SK-N-SH (cell line): ENCODE measurements at regions not wholly inside any gene's neighbourhood (a gene's known extent, or its start where the extent isn't known, plus 50 kb on each side); places are given as distances from the start of the nearest gene placed in this dataset.

ENCODE experiments used
- CTCF ChIA-PET: fragments of 300-600, 350-600 bp; formaldehyde crosslinking; extraction: SDS; loops from one replicate; lab custom pipeline; 2021; lab: Yijun Ruan, JAX
- POLR2A ChIA-PET: fragments of 350-600 bp; sonication (Branson Sonifier 250); formaldehyde crosslinking; extraction: SDS; loops from one replicate; lab custom pipeline; 2020; ENCODE audit warnings: antibody characterized with exemption, inconsistent platforms; lab: Yijun Ruan, JAX
- DNase-seq: peaks from one replicate; pipeline ENCODE4 v3.0.0; 2012
- H2AFZ ChIP-seq: fragments of 200-600 bp; sonication (generic); 2 replicates; pipeline ENCODE4 v1.8.1; 2016; ENCODE audit warnings: antibody characterized with exemption, mild to moderate bottlenecking, low read depth
- H3F3A ChIP-seq: fragments of 200-600 bp; sonication (generic); replicated peaks from 2 replicates; pipeline ENCODE3; 2016; ENCODE audit warnings: antibody characterized with exemption, mild to moderate bottlenecking; ENCODE audit not compliant: insufficient read depth
- H3K27ac ChIP-seq, 2 experiments: fragments of 200-500 bp in 1 of 2; fragments of 200-600 bp in 1 of 2; sonication (Bioruptor generic) in 1 of 2; sonication (generic), shearing (Covaris generic) in 1 of 2; 2 replicates each; pipeline versions ENCODE4 v1.5.1 to v1.6.1; 2014 to 2016; ENCODE audit warnings: low read depth in 2 of 2, inconsistent platforms in 1 of 2, low read length in 1 of 2, mild to moderate bottlenecking in 1 of 2, mixed read lengths in 1 of 2
- H3K27me3 ChIP-seq: fragments of 200-600 bp; sonication (generic), shearing (Covaris generic); 2 replicates; pipeline ENCODE4 v1.6.1; 2016; ENCODE audit warnings: mixed run types; ENCODE audit not compliant: insufficient read depth
- H3K36me3 ChIP-seq, 2 experiments: fragments of 200-500 bp in 1 of 2; fragments of 200-600 bp in 1 of 2; sonication (Bioruptor generic) in 1 of 2; sonication (generic) in 1 of 2; replicated peaks in 1 of 2; 2 replicates each; pipeline versions ENCODE3 to v1.5.1; 2014 to 2016; ENCODE audit warnings: low read length in 1 of 2, mild to moderate bottlenecking in 1 of 2; ENCODE audit not compliant: insufficient read depth in 2 of 2, control insufficient read depth in 1 of 2
- H3K4me1 ChIP-seq, 2 experiments: fragments of 200-500 bp in 1 of 2; fragments of 200-600 bp in 1 of 2; sonication (Bioruptor generic) in 1 of 2; sonication (generic), shearing (Covaris generic) in 1 of 2; 2 replicates each; pipeline versions ENCODE4 v1.5.1 to v1.6.1; 2014 to 2016; ENCODE audit warnings: low read depth in 1 of 2, low read length in 1 of 2, mixed run types in 1 of 2; ENCODE audit not compliant: insufficient read depth in 2 of 2, control insufficient read depth in 1 of 2
- H3K4me2 ChIP-seq: fragments of 200-600 bp; sonication (generic), shearing (Covaris generic); 2 replicates; pipeline ENCODE4 v1.6.1; 2017; ENCODE audit warnings: mixed run types
- H3K4me3 ChIP-seq, 2 experiments: fragments of 200-500 bp in 1 of 2; fragments of 200-600 bp in 1 of 2; sonication (Bioruptor generic) in 1 of 2; sonication (generic), shearing (Covaris generic) in 1 of 2; 2 replicates each; pipeline versions ENCODE4 v1.5.1 to v1.8.1; 2014 to 2016; ENCODE audit warnings: low read depth in 2 of 2, inconsistent platforms in 1 of 2, low read length in 1 of 2, mild to moderate bottlenecking in 1 of 2, mixed read lengths in 1 of 2, moderate library complexity in 1 of 2
- H3K79me2 ChIP-seq: fragments of 200-600 bp; sonication (generic); 2 replicates; pipeline ENCODE4 v1.8.1; 2017; ENCODE audit warnings: mild to moderate bottlenecking; ENCODE audit not compliant: insufficient read depth
- H3K9ac ChIP-seq: fragments of 200-600 bp; sonication (generic); 2 replicates; pipeline ENCODE4 v1.6.1; 2017; ENCODE audit warnings: mixed run types
- H3K9me2 ChIP-seq: fragments of 200-600 bp; sonication (generic); 2 replicates; pipeline ENCODE4 v1.6.1; 2017; ENCODE audit warnings: mixed run types
- H3K9me3 ChIP-seq: fragments of 200-600 bp; sonication (generic); 2 replicates; pipeline ENCODE4 v1.6.1; 2017; ENCODE audit warnings: mixed run types, mild to moderate bottlenecking, moderate library complexity
- H4K20me1 ChIP-seq: fragments of 200-600 bp; sonication (generic); 2 replicates; pipeline ENCODE4 v1.6.1; 2017; ENCODE audit warnings: mild to moderate bottlenecking, mixed run types; ENCODE audit not compliant: insufficient read depth
- EZH2phosphoT487 ChIP-seq: fragments of 200-600 bp; sonication (generic); IDR thresholded peaks from 2 replicates; pipeline ENCODE4 v1.6.1; 2017; ENCODE audit warnings: low read depth, mixed run types, mild to moderate bottlenecking, antibody characterized with exemption, moderate library complexity, borderline replicate concordance
- FOSL2 ChIP-seq: IDR thresholded peaks from 2 replicates; pipeline ENCODE4 v1.4.0; 2012; ENCODE audit warnings: low read depth, mild to moderate bottlenecking, moderate library complexity, borderline replicate concordance
- GABPA ChIP-seq: IDR thresholded peaks from 2 replicates; pipeline ENCODE4 v1.4.0; 2012; ENCODE audit warnings: low read depth, mild to moderate bottlenecking
- JUND ChIP-seq: IDR thresholded peaks from 2 replicates; pipeline ENCODE4 v1.4.0; 2012
- MEF2A ChIP-seq: IDR thresholded peaks from 2 replicates; pipeline ENCODE4 v1.4.0; 2012; ENCODE audit warnings: low read depth, borderline replicate concordance
- NFIC ChIP-seq: IDR thresholded peaks from 2 replicates; pipeline ENCODE4 v1.4.0; 2012; ENCODE audit warnings: borderline replicate concordance
- NRF1 ChIP-seq: IDR thresholded peaks from 2 replicates; pipeline ENCODE4 v1.6.1; 2012; ENCODE audit warnings: low read depth, mild to moderate bottlenecking, low read length
- POLR2AphosphoS5 ChIP-seq: IDR thresholded peaks from 2 replicates; pipeline ENCODE4 v1.6.1; 2012; ENCODE audit warnings: low read depth, low read length
- RCOR1 ChIP-seq: fragments of 150-350 bp; IDR thresholded peaks from 2 replicates; pipeline ENCODE4 v1.6.1; 2017; ENCODE audit warnings: antibody characterized with exemption, low read length
- SMC3 ChIP-seq: IDR thresholded peaks from 2 replicates; pipeline ENCODE4 v1.6.1; 2012; ENCODE audit warnings: low read depth, low read length, improper control_type of control experiment
- WGBS: methylation state at CpG from one replicate; pipeline ENCODE4 v1.1.6; 2017; ENCODE audit warnings: low lambda C conversion rate; 5-methylcytosine and 5-hydroxymethylcytosine counted together
- TF ChIP-seq, protein P1 (sequence below): fragments of 200-600 bp; sonication (generic); IDR thresholded peaks from 2 replicates; pipeline ENCODE4 v1.6.1; 2017; ENCODE audit warnings: antibody characterized with exemption, mild to moderate bottlenecking, moderate library complexity
- TF ChIP-seq, protein P2 (sequence below): IDR thresholded peaks from 2 replicates; pipeline ENCODE4; 2012
- TF ChIP-seq, protein P3 (sequence below): IDR thresholded peaks from 2 replicates; pipeline ENCODE4 v1.4.0; 2012; ENCODE audit warnings: low read depth
- TF ChIP-seq, protein P4 (sequence below): fragments of 150-350 bp; IDR thresholded peaks from 2 replicates; pipeline ENCODE4 v1.6.1; 2017; ENCODE audit warnings: antibody characterized with exemption, low read length, low read depth, borderline replicate concordance

DNA sequence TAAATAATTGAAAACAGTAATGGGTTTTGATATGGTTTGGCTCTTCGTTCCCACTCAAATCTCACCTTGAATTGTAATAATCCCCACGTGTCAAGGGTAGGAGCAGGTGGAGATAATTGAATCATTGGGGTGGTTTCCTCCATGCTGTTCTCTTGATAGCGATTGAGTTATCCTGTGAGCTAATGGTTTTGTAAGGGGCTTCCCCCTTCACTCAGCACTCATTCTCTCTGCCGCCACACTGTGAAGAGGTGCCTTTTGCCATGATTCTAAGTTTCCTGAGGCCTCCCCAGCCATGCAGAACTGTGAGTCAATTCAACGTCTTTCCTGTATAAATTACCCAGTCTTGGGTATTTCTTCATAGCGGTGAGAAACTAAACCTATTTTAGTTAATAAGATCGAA is 551.7 kb upstream of the POT1 start:
- Histone ChIP-seq H3K27me3 (no peaks in the 10 kb centered on the region), H3K4me2 (no peak overlapping the region), H2AFZ (no peak overlapping the region), H3K36me3 (no peaks in the 10 kb centered on the region), H3K27ac (no peak overlapping the region), H3K9me2 (no peaks in the 10 kb centered on the region), H3K4me3 (no peak overlapping the region), H3K9me3 (no peaks in the 10 kb centered on the region), H3K79me2 (no peaks in the 10 kb centered on the region), H3F3A (no peaks in the 10 kb centered on the region), H3K4me1 (no peaks in the 10 kb centered on the region), H4K20me1 (no peaks in the 10 kb centered on the region; the same call in 1 of the 2 replicates), H3K9ac (no peak overlapping the region)
- WGBS: 60% methylated on average over 7 of the region's 7 CpGs
- TF ChIP-seq, protein P1, sequence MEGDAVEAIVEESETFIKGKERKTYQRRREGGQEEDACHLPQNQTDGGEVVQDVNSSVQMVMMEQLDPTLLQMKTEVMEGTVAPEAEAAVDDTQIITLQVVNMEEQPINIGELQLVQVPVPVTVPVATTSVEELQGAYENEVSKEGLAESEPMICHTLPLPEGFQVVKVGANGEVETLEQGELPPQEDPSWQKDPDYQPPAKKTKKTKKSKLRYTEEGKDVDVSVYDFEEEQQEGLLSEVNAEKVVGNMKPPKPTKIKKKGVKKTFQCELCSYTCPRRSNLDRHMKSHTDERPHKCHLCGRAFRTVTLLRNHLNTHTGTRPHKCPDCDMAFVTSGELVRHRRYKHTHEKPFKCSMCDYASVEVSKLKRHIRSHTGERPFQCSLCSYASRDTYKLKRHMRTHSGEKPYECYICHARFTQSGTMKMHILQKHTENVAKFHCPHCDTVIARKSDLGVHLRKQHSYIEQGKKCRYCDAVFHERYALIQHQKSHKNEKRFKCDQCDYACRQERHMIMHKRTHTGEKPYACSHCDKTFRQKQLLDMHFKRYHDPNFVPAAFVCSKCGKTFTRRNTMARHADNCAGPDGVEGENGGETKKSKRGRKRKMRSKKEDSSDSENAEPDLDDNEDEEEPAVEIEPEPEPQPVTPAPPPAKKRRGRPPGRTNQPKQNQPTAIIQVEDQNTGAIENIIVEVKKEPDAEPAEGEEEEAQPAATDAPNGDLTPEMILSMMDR: no peak
- TF ChIP-seq GABPA: no peak
- TF ChIP-seq, protein P2, sequence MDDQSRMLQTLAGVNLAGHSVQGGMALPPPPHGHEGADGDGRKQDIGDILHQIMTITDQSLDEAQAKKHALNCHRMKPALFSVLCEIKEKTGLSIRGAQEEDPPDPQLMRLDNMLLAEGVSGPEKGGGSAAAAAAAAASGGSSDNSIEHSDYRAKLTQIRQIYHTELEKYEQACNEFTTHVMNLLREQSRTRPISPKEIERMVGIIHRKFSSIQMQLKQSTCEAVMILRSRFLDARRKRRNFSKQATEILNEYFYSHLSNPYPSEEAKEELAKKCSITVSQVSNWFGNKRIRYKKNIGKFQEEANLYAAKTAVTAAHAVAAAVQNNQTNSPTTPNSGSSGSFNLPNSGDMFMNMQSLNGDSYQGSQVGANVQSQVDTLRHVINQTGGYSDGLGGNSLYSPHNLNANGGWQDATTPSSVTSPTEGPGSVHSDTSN: no peak
- no peak for TF ChIP-seq RCOR1
- ChIA-PET POLR2A (no interaction called here), CTCF (interaction anchor here (1.1 to 1.2 kb wide), 2 partner anchors 8 to 10 kb away, joined by 3 read pairs; no protein-coding TSS in a partner anchor)
- DNase-seq: no peak

DNA sequence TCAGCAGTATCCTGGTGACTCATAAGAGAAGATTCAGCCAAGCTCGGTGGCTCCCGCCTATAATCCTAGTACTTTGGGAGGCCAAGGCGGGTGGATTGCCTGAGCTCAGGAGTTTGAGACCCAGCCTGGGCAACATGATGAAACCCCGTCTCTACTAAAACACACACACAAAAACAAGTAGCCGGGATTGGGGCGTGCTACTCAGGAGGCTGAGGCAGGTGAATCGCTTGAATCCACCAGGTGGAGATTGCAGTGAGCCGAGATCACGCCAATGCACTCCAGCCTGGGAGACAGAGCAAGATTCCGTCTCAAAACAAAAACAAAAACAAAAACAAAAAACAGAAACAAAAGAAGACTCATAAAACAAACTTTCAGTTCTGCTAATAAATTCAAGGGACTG is 551.1 kb upstream of the POT1 start:
- TF ChIP-seq JUND (no peak), NFIC (no peak), MEF2A (no peak)
- CTCF ChIA-PET: interaction anchor here (1.0 to 1.1 kb wide), 2 partner anchors 9 to 10 kb away, joined by 3 read pairs; no protein-coding TSS in a partner anchor
- 67% methylated on average over 10 of the region's 10 CpGs for WGBS

DNA sequence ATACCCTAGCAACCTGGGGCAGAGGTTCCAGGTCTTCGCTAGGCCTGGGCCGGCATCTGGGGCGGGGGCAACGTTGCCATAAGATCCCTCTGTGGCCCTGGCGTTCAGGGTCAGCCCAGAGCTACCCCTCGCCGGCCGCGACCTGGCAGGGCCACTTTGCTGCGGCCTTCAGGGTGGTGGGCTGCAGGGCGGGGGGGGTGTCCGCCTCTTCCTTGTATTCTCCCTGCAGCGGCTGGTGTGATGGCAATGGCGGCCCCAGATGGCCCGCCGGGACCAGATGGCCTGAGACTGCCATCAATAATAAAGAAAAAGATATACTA is 539.2 kb upstream of the POT1 start:
- peak; percentile 8 for DNase-seq
- TF ChIP-seq, protein P1: no peak
- TF ChIP-seq, protein P3, sequence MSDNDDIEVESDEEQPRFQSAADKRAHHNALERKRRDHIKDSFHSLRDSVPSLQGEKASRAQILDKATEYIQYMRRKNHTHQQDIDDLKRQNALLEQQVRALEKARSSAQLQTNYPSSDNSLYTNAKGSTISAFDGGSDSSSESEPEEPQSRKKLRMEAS: no peak
- TF ChIP-seq FOSL2 (no peak), NRF1 (no peak), POLR2AphosphoS5 (no peak), EZH2phosphoT487 (no peak), SMC3 (no peak)
- TF ChIP-seq, protein P4, sequence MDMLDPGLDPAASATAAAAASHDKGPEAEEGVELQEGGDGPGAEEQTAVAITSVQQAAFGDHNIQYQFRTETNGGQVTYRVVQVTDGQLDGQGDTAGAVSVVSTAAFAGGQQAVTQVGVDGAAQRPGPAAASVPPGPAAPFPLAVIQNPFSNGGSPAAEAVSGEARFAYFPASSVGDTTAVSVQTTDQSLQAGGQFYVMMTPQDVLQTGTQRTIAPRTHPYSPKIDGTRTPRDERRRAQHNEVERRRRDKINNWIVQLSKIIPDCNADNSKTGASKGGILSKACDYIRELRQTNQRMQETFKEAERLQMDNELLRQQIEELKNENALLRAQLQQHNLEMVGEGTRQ: no peak

More for the DNA sequence above, 551.1 kb upstream of the POT1 start:
- Histone ChIP-seq H3K9me2 (no peaks in the 10 kb centered on the region), H3K79me2 (no peaks in the 10 kb centered on the region), H3K4me1 (no peaks in the 10 kb centered on the region), H3F3A (no peaks in the 10 kb centered on the region), H3K27ac (no peak overlapping the region), H3K4me3 (no peak overlapping the region), H2AFZ (no peak overlapping the region), H3K9ac (no peak overlapping the region), H4K20me1 (no peaks in the 10 kb centered on the region; the same call in 1 of the 2 replicates), H3K9me3 (no peaks in the 10 kb centered on the region), H3K36me3 (no peaks in the 10 kb centered on the region), H3K4me2 (no peak overlapping the region), H3K27me3 (no peaks in the 10 kb centered on the region)
- DNase-seq: no peak
- POLR2A ChIA-PET: no interaction called here

More for the DNA sequence above, 539.2 kb upstream of the POT1 start:
- Histone ChIP-seq H3K27me3 (no peaks in the 10 kb centered on the region), H3K4me2 (no peak overlapping the region), H3K4me3 (no peak overlapping the region), H3K36me3 (no peaks in the 10 kb centered on the region), H2AFZ (no peak overlapping the region), H3K9me2 (no peaks in the 10 kb centered on the region), H4K20me1 (no peaks in the 10 kb centered on the region), H3K27ac (no peak overlapping the region), H3K79me2 (no peaks in the 10 kb centered on the region), H3K9me3 (no peaks in the 10 kb centered on the region), H3K9ac (no peak overlapping the region), H3K4me1 (peaks cover 0 to 3% of the 10 kb centered on the region in 2 experiments; a peak in 2 of 4 replicates), H3F3A (no peaks in the 10 kb centered on the region)
- POLR2A ChIA-PET: no interaction called here
- CTCF ChIA-PET: no interaction called here
- 80% methylated on average over 6 of the region's 16 CpGs for WGBS
